Activated CD8-positive, alpha-beta T cell treated with anti-CD3 and anti-CD28 coated beads, Interleukin-2, amount 10 ng/mL, durations not matched to agents 7 days and 5 days (primary cell): ENCODE measurements at regions not wholly inside any gene's neighbourhood (a gene's known extent, or its start where the extent isn't known, plus 50 kb on each side); places are given as distances from the start of the nearest gene placed in this dataset.
"Not testable (repeated sequence)": the region's sequence is repeated elsewhere in the genome, so short reads cannot be mapped to it uniquely, and the experiment has no call there.

Experiments used
- ATAC-seq: fragments of 150-1000 bp; cut with Tn5 transposase; one replicate; pipeline ENCODE4 v1.10.0; 2021; ENCODE audit warnings: moderate library complexity
- CTCF ChIA-PET: fragments of 350-600 bp; sonication (Branson Sonifier 250); formaldehyde crosslinking; loops from one replicate; lab custom pipeline; 2021; ENCODE audit warnings: antibody characterized with exemption; lab: Charles Lee
- POLR2A ChIA-PET: fragments of 350-600 bp; sonication (Branson Sonifier 250); formaldehyde crosslinking; loops from one replicate; lab custom pipeline; 2021; ENCODE audit warnings: antibody characterized with exemption; lab: Charles Lee
- DNase-seq: peaks from one replicate; pipeline ENCODE4 v3.0.0-alpha.2; 2020
- H3K27ac Mint-ChIP-seq: one replicate; pipeline ENCODE4 v1.8.0; 2021; ENCODE audit warnings: mild to moderate bottlenecking, mixed read lengths
- H3K27me3 Mint-ChIP-seq: one replicate; pipeline ENCODE4 v1.8.0; 2021; ENCODE audit warnings: low read depth, mixed read lengths
- H3K36me3 Mint-ChIP-seq: one replicate; pipeline ENCODE4 v1.8.0; 2021; ENCODE audit warnings: low read depth, mixed read lengths
- H3K4me1 Mint-ChIP-seq: one replicate; pipeline ENCODE4 v1.8.0; 2021; ENCODE audit warnings: low read depth, mixed read lengths
- H3K4me3 Mint-ChIP-seq: one replicate; pipeline ENCODE4 v1.8.0; 2021; ENCODE audit warnings: mild to moderate bottlenecking, mixed read lengths
- H3K9me3 Mint-ChIP-seq: one replicate; pipeline ENCODE4 v1.8.0; 2022; ENCODE audit warnings: mixed read lengths; ENCODE audit not compliant: insufficient read depth

DNA sequence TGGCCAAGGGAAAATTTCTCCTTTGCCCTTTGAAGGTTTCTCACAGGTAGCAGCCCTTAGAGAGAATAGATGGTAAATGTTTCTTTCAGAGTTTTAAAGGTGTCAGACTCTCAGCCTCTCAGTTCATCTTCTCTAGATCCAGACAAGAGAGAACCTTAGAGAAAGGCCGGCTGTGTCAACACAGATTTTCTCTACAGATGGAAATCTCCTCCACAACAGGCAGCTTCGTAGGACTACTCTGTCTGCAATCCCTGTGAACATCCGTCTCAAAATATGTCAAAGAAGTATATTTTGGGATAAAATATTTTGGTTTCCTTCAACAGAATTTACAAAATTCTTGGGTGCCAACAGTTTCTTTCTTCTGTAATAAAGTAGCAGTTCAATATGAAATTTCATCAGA lies 282.1 kb upstream of the POU1F1 start:
- ATAC-seq (no peak), DNase-seq (no peak)
- CTCF ChIA-PET, result no interaction called here
- Mint-ChIP-seq H3K4me3 (no peak overlapping the region), H3K27me3 (no peaks in the 10 kb centered on the region), H3K36me3 (no peaks in the 10 kb centered on the region), H3K4me1 (no peaks in the 10 kb centered on the region), H3K27ac (no peak overlapping the region), H3K9me3 (no peaks in the 10 kb centered on the region)
- POLR2A ChIA-PET, result no interaction called here

DNA sequence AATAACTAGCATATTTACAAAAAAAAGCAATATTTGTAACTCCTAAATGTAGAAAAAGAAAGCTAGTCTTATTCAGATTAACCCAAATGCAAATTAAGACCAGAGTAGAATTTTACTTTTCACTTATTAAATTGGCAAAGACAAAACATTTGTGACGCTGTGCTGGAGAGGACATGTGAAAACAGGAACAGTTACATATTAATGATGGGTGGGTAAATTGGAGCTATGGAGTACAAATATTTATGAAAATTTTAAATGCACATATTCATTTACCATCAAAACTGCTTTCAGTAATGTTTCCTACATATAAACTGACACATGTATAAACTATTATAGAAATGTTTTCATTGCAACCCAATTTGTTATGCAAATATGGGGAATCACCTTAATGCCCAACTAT lies 278.9 kb upstream of the POU1F1 start:
- CTCF ChIA-PET, result no interaction called here
- DNase-seq, result no peak
- POLR2A ChIA-PET, result no interaction called here
- Mint-ChIP-seq H3K4me1 (no peaks in the 10 kb centered on the region), H3K9me3 (no peaks in the 10 kb centered on the region), H3K27ac (no peak overlapping the region), H3K4me3 (no peak overlapping the region), H3K27me3 (no peaks in the 10 kb centered on the region), H3K36me3 (no peaks in the 10 kb centered on the region)
- ATAC-seq, result no peak

DNA sequence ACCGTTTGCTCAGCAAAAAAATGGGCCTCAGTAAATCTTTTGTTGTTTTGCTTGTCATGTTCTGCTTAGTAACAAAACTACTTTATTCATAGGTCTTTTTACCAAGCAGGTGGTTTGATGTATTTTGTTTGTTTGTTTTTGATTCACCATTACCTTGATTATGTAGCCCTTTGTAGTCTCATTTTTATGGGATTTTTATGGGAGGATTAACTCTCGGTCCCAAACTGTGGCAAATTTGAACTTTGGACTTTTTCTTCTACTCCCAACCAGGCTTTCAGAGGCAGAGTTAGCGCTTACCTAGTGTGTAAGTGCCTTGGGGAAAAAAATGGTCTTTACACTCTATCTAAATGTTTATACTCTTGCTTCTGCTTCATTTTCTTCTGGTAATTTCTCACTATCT lies 276.7 kb upstream of the POU1F1 start:
- POLR2A ChIA-PET, result no interaction called here
- Mint-ChIP-seq H3K4me1 (no peaks in the 10 kb centered on the region), H3K27me3 (no peaks in the 10 kb centered on the region), H3K27ac (no peak overlapping the region), H3K9me3 (no peaks in the 10 kb centered on the region), H3K36me3 (no peaks in the 10 kb centered on the region), H3K4me3 (no peak overlapping the region)
- CTCF ChIA-PET, result no interaction called here
- no peak for DNase-seq
- ATAC-seq, result no peak

DNA sequence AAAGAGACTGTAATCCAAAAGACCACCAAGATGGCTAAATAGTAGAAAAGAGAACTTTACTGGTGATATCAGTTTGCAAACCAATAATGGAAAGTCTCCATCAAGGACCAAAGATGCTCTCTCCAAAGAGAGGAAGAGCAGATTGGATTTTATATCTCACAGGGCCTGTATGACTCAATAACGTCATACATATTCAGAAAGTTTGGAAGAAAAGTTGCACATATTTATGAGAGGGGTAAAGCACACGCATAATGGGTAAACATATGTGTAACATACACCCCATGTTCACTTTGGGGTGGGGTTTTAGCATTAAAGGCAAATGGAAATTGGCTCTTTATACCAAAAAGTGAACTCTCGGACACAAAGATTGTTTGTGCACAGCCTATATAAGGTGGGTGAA lies 274.5 kb upstream of the POU1F1 start:
- no peaks in the 10 kb centered on the region for H3K9me3 Mint-ChIP-seq
- ATAC-seq (no peak), DNase-seq (no peak)
- no peaks in the 10 kb centered on the region for H3K4me1 Mint-ChIP-seq
- no peaks in the 10 kb centered on the region for H3K27me3 Mint-ChIP-seq
- H3K36me3 Mint-ChIP-seq, result no peaks in the 10 kb centered on the region
- ChIA-PET CTCF (no interaction called here), POLR2A (no interaction called here)
- no peak overlapping the region for H3K27ac Mint-ChIP-seq
- no peak overlapping the region for H3K4me3 Mint-ChIP-seq

DNA sequence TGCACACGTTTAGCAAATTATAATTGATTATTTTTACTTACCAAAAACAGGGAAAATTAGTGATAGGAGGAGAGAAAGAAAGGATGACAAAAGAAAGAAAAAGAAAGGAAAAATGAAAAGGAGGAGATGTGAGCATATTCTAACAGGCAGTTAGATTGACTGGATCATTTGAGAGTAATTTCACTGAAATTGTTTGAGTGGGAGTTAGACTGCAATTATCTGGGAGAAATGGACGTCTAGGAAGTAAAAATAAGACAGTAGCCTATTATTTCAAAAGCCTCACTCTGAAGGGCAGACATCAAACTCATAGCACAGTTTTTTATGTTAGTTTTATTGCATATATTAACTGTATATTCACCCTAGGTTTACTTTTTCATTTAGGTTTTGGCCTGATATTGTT lies 272.8 kb upstream of the POU1F1 start:
- H3K36me3 Mint-ChIP-seq, result no peaks in the 10 kb centered on the region
- no peaks in the 10 kb centered on the region for H3K27me3 Mint-ChIP-seq
- DNase-seq (no peak), ATAC-seq (no peak)
- ChIA-PET POLR2A (no interaction called here), CTCF (no interaction called here)
- no peak overlapping the region for H3K4me3 Mint-ChIP-seq
- no peaks in the 10 kb centered on the region for H3K4me1 Mint-ChIP-seq
- no peaks in the 10 kb centered on the region for H3K9me3 Mint-ChIP-seq
- no peak overlapping the region for H3K27ac Mint-ChIP-seq

DNA sequence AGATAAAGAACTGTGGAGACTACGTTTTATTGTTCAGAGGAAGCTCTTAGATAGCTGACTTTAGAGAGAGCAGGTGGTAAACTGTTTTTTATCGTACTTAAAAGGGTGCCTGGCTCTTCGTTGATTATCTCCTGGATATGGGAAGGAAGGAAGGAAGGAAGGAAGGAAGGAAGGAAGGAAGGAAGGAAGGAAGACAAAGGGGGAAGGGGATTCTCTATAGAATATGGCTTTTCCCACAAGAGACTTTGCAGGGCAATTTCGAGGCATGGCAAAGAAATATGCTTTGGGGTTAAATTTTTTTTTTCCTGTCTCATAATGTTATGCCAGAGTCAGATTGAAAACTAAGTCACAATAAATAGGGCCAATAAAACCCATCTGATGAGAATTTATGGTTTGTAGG lies 271.9 kb upstream of the POU1F1 start:
- ChIA-PET POLR2A (no interaction called here), CTCF (no interaction called here)
- no peak overlapping the region for H3K4me3 Mint-ChIP-seq
- no peaks in the 10 kb centered on the region for H3K36me3 Mint-ChIP-seq
- DNase-seq (no peak), ATAC-seq (no peak)
- H3K4me1 Mint-ChIP-seq, result no peaks in the 10 kb centered on the region
- no peaks in the 10 kb centered on the region for H3K9me3 Mint-ChIP-seq
- no peak overlapping the region for H3K27ac Mint-ChIP-seq
- no peaks in the 10 kb centered on the region for H3K27me3 Mint-ChIP-seq

DNA sequence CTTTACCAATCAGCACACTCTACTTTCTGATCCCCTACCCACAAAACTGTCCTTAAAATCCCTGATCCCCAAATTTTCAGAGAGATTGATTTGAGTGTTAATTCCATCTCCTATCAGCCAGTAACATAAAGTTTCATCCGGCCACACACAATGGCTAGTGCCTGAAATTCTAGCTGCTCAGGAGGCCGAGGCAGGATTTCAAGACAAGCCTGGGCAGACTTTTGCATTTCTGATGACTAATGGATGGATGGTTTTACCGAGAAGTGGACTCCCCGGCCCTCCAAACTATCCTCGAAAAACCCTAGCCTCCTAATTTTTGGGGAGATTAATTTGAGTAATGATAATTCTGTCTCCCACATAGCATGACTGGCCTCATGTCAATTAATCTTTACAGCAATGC lies 269.8 kb upstream of the POU1F1 start:
- Mint-ChIP-seq H3K36me3 (no peaks in the 10 kb centered on the region), H3K4me1 (no peaks in the 10 kb centered on the region), H3K4me3 (no peak overlapping the region), H3K27ac (no peak overlapping the region), H3K27me3 (no peaks in the 10 kb centered on the region), H3K9me3 (no peaks in the 10 kb centered on the region)
- no peak for ATAC-seq
- CTCF ChIA-PET, result no interaction called here
- POLR2A ChIA-PET, result no interaction called here
- DNase-seq, result no peak

DNA sequence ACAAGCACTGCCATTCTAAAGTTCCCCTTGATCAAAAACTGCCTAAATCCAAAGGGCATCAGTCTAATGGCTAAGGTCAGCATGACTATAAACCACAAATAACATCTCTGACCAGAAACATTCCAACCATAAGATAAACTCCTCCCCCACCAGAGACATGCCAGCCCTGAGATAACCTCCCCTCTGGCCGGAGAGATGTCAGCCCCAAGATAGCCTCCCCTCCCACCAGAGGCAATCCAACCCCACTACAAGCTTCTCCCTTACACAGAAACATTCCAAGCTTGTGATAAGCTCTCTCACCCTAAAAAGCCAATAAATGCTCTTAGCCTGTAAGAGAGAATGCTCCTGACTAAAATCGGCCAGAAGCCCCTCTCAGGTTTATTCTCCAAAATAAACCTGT lies 267.0 kb upstream of the POU1F1 start:
- H3K36me3 Mint-ChIP-seq, H3K4me1 Mint-ChIP-seq, H3K4me3 Mint-ChIP-seq, POLR2A ChIA-PET, H3K27ac Mint-ChIP-seq, CTCF ChIA-PET, DNase-seq, ATAC-seq, H3K9me3 Mint-ChIP-seq, H3K27me3 Mint-ChIP-seq: not testable (repeated sequence)

DNA sequence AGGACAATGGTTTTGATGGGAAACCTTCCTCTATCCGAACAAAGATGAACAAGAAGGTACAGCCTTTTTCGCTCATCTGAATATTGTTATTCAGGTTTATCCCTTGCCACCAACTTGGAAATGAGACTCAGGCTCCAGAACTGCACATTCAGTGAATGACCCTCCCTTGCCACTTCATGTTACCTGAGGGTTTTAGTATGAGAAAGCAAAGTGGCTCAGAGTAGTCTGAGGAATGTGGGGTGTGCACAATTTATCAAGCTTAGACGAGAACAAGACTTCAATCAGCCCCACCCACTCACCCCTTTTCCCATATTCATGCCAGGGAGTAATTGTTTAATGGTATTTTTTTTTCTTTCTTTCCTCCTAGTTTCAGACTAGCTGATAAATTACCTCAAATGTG lies 265.3 kb upstream of the POU1F1 start:
- no peaks in the 10 kb centered on the region for H3K36me3 Mint-ChIP-seq
- no peak for DNase-seq

DNA sequence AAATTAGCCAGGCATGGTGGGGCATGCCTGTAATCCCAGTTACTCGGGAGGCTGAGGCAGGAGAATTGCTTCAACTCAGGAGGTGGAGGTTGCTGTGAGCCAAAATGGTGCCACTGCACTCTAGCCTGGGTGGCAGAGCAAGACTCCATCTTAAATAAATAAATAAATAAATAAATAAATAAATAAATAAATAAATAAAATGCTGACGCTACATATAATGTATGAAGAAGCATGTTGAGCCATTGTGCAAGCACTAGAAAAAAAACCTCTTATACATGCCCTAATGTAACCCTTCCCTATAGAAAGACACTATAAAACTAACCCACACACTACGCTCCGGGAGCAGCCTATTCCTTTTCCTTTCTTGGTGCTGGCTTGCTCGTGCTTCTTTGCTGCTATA lies 262.3 kb upstream of the POU1F1 start:
- H3K27ac Mint-ChIP-seq, ATAC-seq, POLR2A ChIA-PET, H3K27me3 Mint-ChIP-seq, H3K9me3 Mint-ChIP-seq, H3K4me1 Mint-ChIP-seq, CTCF ChIA-PET, H3K36me3 Mint-ChIP-seq, DNase-seq, H3K4me3 Mint-ChIP-seq: not testable (repeated sequence)

More for the DNA sequence above, 265.3 kb upstream of the POU1F1 start:
- no peak for ATAC-seq
- H3K4me1 Mint-ChIP-seq, result no peaks in the 10 kb centered on the region
- POLR2A ChIA-PET, result no interaction called here
- H3K27ac Mint-ChIP-seq, result no peak overlapping the region
- no peaks in the 10 kb centered on the region for H3K9me3 Mint-ChIP-seq
- CTCF ChIA-PET, result no interaction called here
- H3K27me3 Mint-ChIP-seq, result no peaks in the 10 kb centered on the region
- no peak overlapping the region for H3K4me3 Mint-ChIP-seq

DNA sequence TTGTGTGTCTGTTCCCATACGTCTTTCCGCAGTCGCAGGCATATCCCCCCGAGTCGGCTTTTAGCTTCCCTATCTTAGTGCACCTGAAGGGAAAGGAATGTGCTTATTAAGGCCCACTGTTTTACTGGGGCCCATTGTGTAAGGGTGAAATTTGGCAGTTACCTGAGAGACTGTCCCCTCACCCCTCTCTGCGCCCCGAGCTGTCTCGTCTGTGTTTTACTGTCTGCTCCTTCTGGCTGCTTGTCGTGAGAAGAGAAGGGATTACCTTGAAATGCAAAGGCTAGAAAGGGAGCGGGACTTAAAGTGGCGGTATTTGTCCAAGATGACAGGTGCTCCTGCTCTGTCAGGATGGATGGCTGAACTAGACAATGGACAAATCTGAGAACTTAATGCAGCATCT lies 233.0 kb upstream of the POU1F1 start:
- no peak for DNase-seq
- ATAC-seq, result no peak
- Mint-ChIP-seq H3K9me3 (no peaks in the 10 kb centered on the region), H3K4me3 (no peak overlapping the region), H3K4me1 (no peaks in the 10 kb centered on the region), H3K27ac (no peak overlapping the region), H3K36me3 (no peaks in the 10 kb centered on the region), H3K27me3 (no peaks in the 10 kb centered on the region)
- POLR2A ChIA-PET, result no interaction called here
- CTCF ChIA-PET, result no interaction called here

DNA sequence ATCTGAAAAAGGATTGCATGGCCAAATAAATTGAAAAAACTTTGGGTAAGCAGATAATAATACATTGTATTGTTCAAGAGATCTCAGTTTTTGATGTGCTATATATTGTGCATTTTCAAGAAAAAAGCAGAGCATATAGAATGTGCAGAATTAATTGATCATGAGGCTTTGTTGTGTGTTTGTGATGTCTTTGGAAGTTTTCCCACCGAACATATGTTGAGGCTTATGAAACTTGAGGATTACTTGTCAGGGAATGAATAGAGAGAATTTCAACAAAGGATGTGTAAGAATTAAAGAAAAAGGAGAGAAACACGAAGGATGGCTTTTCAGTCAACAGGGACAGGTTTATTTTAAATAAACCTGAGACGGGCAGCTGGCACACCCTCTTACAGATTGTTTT lies 232.5 kb upstream of the POU1F1 start:
- no peaks in the 10 kb centered on the region for H3K4me1 Mint-ChIP-seq
- H3K27me3 Mint-ChIP-seq, result no peaks in the 10 kb centered on the region
- DNase-seq (no peak), ATAC-seq (no peak)
- POLR2A ChIA-PET, result no interaction called here
- CTCF ChIA-PET, result no interaction called here
- no peak overlapping the region for H3K27ac Mint-ChIP-seq
- no peaks in the 10 kb centered on the region for H3K9me3 Mint-ChIP-seq
- H3K4me3 Mint-ChIP-seq, result no peak overlapping the region
- no peaks in the 10 kb centered on the region for H3K36me3 Mint-ChIP-seq

DNA sequence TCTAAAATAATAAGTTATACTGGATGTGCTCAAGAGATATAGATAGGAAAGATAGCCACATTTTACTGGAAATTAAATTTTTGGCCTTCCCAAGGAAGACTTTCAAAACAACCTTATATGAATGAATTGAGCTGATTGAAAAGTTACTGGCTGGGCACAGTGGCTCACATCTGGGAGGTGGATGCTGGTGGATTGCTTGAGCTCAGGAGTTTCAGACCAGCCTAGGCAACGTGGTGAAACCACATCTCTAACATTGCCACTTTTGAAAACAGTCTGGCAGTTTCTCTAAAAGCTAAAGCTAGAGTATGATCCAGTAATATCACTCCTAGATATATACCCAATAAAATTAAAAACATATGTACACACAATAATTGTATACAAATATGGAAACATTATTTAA lies 231.4 kb upstream of the POU1F1 start:
- no peak overlapping the region for H3K4me3 Mint-ChIP-seq
- ATAC-seq, result no peak
- no peak overlapping the region for H3K27ac Mint-ChIP-seq
- H3K4me1 Mint-ChIP-seq, result no peaks in the 10 kb centered on the region
- ChIA-PET POLR2A (no interaction called here), CTCF (no interaction called here)
- H3K36me3 Mint-ChIP-seq, result no peaks in the 10 kb centered on the region
- no peaks in the 10 kb centered on the region for H3K27me3 Mint-ChIP-seq
- H3K9me3 Mint-ChIP-seq, result no peaks in the 10 kb centered on the region
- DNase-seq, result no peak
